Sigmoid colon (tissue), 6 donors: ENCODE measurements at regions not wholly inside any gene's neighbourhood (a gene's known extent, or its start where the extent isn't known, plus 50 kb on each side); places are given as distances from the start of the nearest gene placed in this dataset.

Experiments
- DNase-seq: peaks from one replicate; pipeline ENCODE4 v3.0.0-alpha.2; 2019
- H3K27ac ChIP-seq, 4 donors: fragments of 200-600 bp; sonication (generic); one replicate each; pipeline ENCODE4 v1.5.1; 2016 to 2019; ENCODE audit warnings: mild to moderate bottlenecking in 1 of 4
- H3K27me3 ChIP-seq, 3 donors: fragments of 200-600 bp; sonication (generic); one replicate each; pipeline ENCODE4 v1.5.1; 2019; ENCODE audit warnings: mild to moderate bottlenecking in 1 of 3
- H3K36me3 ChIP-seq, 4 donors: fragments of 200-600 bp; sonication (generic); one replicate each; pipeline ENCODE4 v1.5.1; 2016 to 2019
- H3K4me1 ChIP-seq, 4 donors: fragments of 200-600 bp; sonication (generic); one replicate each; pipeline ENCODE4 v1.5.1; 2017 to 2019
- H3K4me3 ChIP-seq, 4 donors: fragments of 200-600 bp; sonication (generic); one replicate each; pipeline ENCODE4 v1.5.1; 2017 to 2019; ENCODE audit warnings: mild to moderate bottlenecking in 2 of 4, moderate library complexity in 1 of 4
- H3K9me3 ChIP-seq, 4 donors: fragments of 200-600 bp in 3 of 4; sonication (generic) in 3 of 4; one replicate each; pipeline versions ENCODE4 v1.5.1 to v1.6.1; 2013 to 2019
- CTCF ChIP-seq, 4 experiments: fragments of 450-650 bp in 3 of 4; fragments of 200-600 bp in 1 of 4; IDR thresholded peaks; one replicate each; pipeline ENCODE4 v1.5.1; 2016 to 2019; ENCODE audit warnings: antibody characterized with exemption in 4 of 4, mild to moderate bottlenecking in 3 of 4, moderate library complexity in 2 of 4
- EP300 ChIP-seq, 4 donors: sonication (generic); formaldehyde crosslinking; IDR thresholded peaks; one replicate each; pipeline ENCODE4 v1.6.1; 2017; ENCODE audit warnings: antibody characterized with exemption in 4 of 4
- POLR2A ChIP-seq, 2 donors: fragments of 450-650 bp; IDR thresholded peaks; one replicate each; pipeline ENCODE4 v1.6.1; 2016; ENCODE audit warnings: antibody characterized with exemption in 2 of 2, mild to moderate bottlenecking in 2 of 2, moderate library complexity in 2 of 2
- POLR2AphosphoS5 ChIP-seq, 4 donors: sonication (generic); formaldehyde crosslinking; IDR thresholded peaks; one replicate each; pipeline ENCODE4 v1.6.1; 2017; ENCODE audit warnings: antibody characterized with exemption in 4 of 4
- whole genome bisulfite sequencing, 2 donors: extraction: QIAGEN DNeasy Blood & Tissue Kit; methylation state at CpG; one replicate each; pipeline ENCODE4 v1.1.7; 2013; 5-methylcytosine and 5-hydroxymethylcytosine counted together
- intact Hi-C: fragments of 100-400 bp; cut with DNase I; formaldehyde crosslinking; loops from one replicate; pipeline ENCODE4 v1.15.1; 2023
- donor health status: healthy with polysubstance abuse.
- donor health status: healthy.

- H3K36me3 ChIP-seq: no peaks in the 10 kb centered on the region
Measured at GRCh38 chr14:26966908-26967307, 369.1 kb upstream of the NOVA1 start.

GRCh38 chr14:26974965-26975364, 377.1 kb upstream of the NOVA1 start:
- Histone ChIP-seq H3K4me1 (no peaks in the 10 kb centered on the region), H3K27me3 (no peaks in the 10 kb centered on the region), H3K4me3 (no peak overlapping the region), H3K36me3 (no peaks in the 10 kb centered on the region), H3K9me3 (no peaks in the 10 kb centered on the region), H3K27ac (no peak overlapping the region)
- no peak for DNase-seq
- no peak for TF ChIP-seq CTCF (IDR thresholded peaks at IDR 0.05)
- TF ChIP-seq POLR2A (IDR thresholded peaks at IDR 0.05): no peak
- WGBS, 2 donors: 68 to 80% methylated on average over 1 of the region's 1 CpG
- intact Hi-C loops: no loop called here

More at GRCh38 chr14:26966908-26967307, 369.1 kb upstream of the NOVA1 start:
- TF ChIP-seq POLR2AphosphoS5 (IDR thresholded peaks at IDR 0.05) (peak in 3 of 4 donors; percentile 45 to 51 (median 46)), EP300 (IDR thresholded peaks at IDR 0.05) (no peak), CTCF (IDR thresholded peaks at IDR 0.05) (no peak), POLR2A (IDR thresholded peaks at IDR 0.05) (no peak)
- DNase-seq: peak; percentile 68
- no peaks in the 10 kb centered on the region for H3K9me3 ChIP-seq
- H3K27me3 ChIP-seq: no peaks in the 10 kb centered on the region
- no peaks in the 10 kb centered on the region for H3K4me1 ChIP-seq
- no peak overlapping the region for H3K4me3 ChIP-seq
- H3K27ac ChIP-seq: peak overlapping the region in 1 of 4 donors; percentile 23
- intact Hi-C loops: no loop called here
- 10 to 34% methylated on average over 3 of the region's 3 CpGs for WGBS, 2 donors

GRCh38 chr14:26982071-26982470, 384.2 kb upstream of the NOVA1 start:
- no peaks in the 10 kb centered on the region for H3K27me3 ChIP-seq
- intact Hi-C loops: loop anchor here (5.0 to 10.0 kb wide), 2 partner anchors 727 to 1150 kb away; no protein-coding TSS in a partner anchor
- no peak for TF ChIP-seq EP300 (IDR thresholded peaks at IDR 0.05)
- no peak for TF ChIP-seq CTCF (IDR thresholded peaks at IDR 0.05)
- TF ChIP-seq POLR2A (IDR thresholded peaks at IDR 0.05): no peak
- no peak for TF ChIP-seq POLR2AphosphoS5 (IDR thresholded peaks at IDR 0.05)
- H3K36me3 ChIP-seq: no peaks in the 10 kb centered on the region
- no peak overlapping the region for H3K27ac ChIP-seq
- H3K4me3 ChIP-seq: no peak overlapping the region
- WGBS, 2 donors: 65 to 81% methylated on average over 5 of the region's 5 CpGs
- no peaks in the 10 kb centered on the region for H3K9me3 ChIP-seq
- H3K4me1 ChIP-seq: no peaks in the 10 kb centered on the region
- DNase-seq: no peak

- H3K4me3 ChIP-seq: no peak overlapping the region
- TF ChIP-seq CTCF (IDR thresholded peaks at IDR 0.05): peak; percentile 46 to 72 (median 57)
- TF ChIP-seq POLR2AphosphoS5 (IDR thresholded peaks at IDR 0.05): no peak
- H3K27me3 ChIP-seq: no peaks in the 10 kb centered on the region
- WGBS, 2 donors: 52 to 63% methylated on average over 9 of the region's 9 CpGs
- H3K27ac ChIP-seq: no peak overlapping the region
- peak; percentile 77 for DNase-seq
- H3K4me1 ChIP-seq: no peaks in the 10 kb centered on the region
- intact Hi-C loops: loop anchor here (2.0 to 10.0 kb wide), 3 partner anchors 386 to 1152 kb away; partner anchors contain the start of gene NOVA1
- no peaks in the 10 kb centered on the region for H3K9me3 ChIP-seq
- H3K36me3 ChIP-seq: no peaks in the 10 kb centered on the region
Measured at GRCh38 chr14:26984311-26985177, 386.7 kb upstream of the NOVA1 start.
